ENCODE measurements at regions not wholly inside any gene's neighbourhood (a gene's known extent, or its start where the extent isn't known, plus 50 kb on each side); places are given as distances from the start of the nearest gene placed in this dataset.
"Not testable (repeated sequence)": the region's sequence is repeated elsewhere in the genome, so short reads cannot be mapped to it uniquely, and the experiment has no call there.

- H3K27me3 ChIP-seq (ENCODE audit: control insufficient read depth, insufficient read depth, low read length); CTCF ChIA-PET; H3K4me3 ChIP-seq (ENCODE audit: low read depth, low read length); POLR2A ChIA-PET; H3K27ac ChIP-seq (ENCODE audit: low read depth, low read length); DNase-seq (ENCODE audit: low read depth, low spot score); H3K9me3 ChIP-seq (ENCODE audit: control insufficient read depth, insufficient read depth, low read length): not testable (repeated sequence)
Measured at GRCh38 chr15:20637499-20637898, 95.9 kb upstream of the GOLGA6L6 start.

- H3K27ac ChIP-seq (ENCODE audit: low read depth, low read length); H3K4me3 ChIP-seq (ENCODE audit: low read depth, low read length); H3K9me3 ChIP-seq (ENCODE audit: control insufficient read depth, insufficient read depth, low read length); POLR2A ChIA-PET; DNase-seq (ENCODE audit: low read depth, low spot score); H3K27me3 ChIP-seq (ENCODE audit: control insufficient read depth, insufficient read depth, low read length); CTCF ChIA-PET: not testable (repeated sequence)
Measured at GRCh38 chr15:20629526-20629925, 87.9 kb upstream of the GOLGA6L6 start.

DNA sequence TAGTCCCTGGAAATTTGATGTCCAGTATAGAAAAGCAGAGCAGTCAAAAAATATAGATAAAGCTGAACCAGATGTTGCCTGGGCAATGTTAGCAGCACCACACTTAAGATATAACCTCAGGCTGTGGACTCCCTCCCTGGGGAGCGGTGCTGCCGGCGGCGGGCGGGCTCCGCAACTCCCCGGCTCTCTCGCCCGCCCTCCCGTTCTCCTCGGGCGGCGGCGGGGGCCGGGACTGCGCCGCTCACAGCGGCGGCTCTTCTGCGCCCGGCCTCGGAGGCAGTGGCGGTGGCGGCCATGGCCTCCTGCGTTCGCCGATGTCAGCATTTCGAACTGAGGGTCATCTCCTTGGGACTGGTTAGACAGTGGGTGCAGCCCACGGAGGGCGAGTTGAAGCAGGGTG lies 86.9 kb upstream of the GOLGA6L6 start:
- CTCF ChIA-PET; H3K27me3 ChIP-seq (ENCODE audit: control insufficient read depth, insufficient read depth, low read length); POLR2A ChIA-PET; H3K4me3 ChIP-seq (ENCODE audit: low read depth, low read length); H3K27ac ChIP-seq (ENCODE audit: low read depth, low read length); DNase-seq (ENCODE audit: low read depth, low spot score): not testable (repeated sequence)
- H3K9me3 ChIP-seq (ENCODE audit: control insufficient read depth, insufficient read depth, low read length), result peaks cover 11% of the 10 kb centered on the region; the same call in 1 of the 2 replicates

DNA sequence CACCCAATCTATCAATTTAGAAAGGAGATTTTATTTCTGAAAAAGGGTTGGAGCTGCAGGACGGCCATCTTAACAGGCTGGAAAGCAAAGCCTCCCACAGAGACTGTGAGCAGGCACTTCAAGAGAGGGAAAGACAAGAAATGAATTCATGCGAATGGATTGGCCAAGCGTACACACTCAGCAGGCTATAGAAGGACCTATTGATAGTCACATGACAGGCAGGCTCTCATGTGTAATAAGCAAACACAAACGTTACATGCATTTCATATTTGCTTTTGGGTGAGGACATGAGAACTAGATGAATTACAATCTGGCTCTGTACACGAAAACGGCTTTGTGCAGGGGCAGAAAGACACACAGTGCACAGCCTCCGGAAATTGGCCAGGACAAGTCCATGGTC lies 83.9 kb upstream of the GOLGA6L6 start:
- DNase-seq (ENCODE audit: low read depth, low spot score); CTCF ChIA-PET: not testable (repeated sequence)

DNA sequence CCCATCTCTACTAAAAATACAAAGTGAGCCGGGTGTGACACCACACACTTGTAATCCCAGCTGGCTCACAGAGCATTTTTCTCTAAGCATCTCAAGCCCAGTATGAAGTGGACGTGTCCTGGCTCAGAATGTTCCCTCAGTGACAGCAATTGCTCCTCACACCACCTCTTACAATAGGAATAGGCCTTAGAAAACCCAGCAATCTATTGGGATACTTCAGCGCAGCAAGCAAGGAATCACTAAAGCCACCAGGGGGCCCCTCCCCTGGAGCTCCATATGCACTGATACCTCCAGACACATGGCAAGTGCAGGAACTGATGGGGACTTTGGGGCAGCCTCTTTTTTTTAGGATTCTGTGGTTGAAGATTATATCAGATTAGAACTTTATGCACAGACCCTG lies 82.5 kb upstream of the GOLGA6L6 start:
- H3K9me3 ChIP-seq (ENCODE audit: control insufficient read depth, insufficient read depth, low read length); DNase-seq (ENCODE audit: low read depth, low spot score); H3K27me3 ChIP-seq (ENCODE audit: control insufficient read depth, insufficient read depth, low read length); CTCF ChIA-PET; H3K27ac ChIP-seq (ENCODE audit: low read depth, low read length); H3K4me3 ChIP-seq (ENCODE audit: low read depth, low read length); POLR2A ChIA-PET: not testable (repeated sequence)

More for the DNA sequence above, 83.9 kb upstream of the GOLGA6L6 start:
- POLR2A ChIA-PET; H3K27ac ChIP-seq (ENCODE audit: low read depth, low read length); H3K27me3 ChIP-seq (ENCODE audit: control insufficient read depth, insufficient read depth, low read length); H3K4me3 ChIP-seq (ENCODE audit: low read depth, low read length): not testable (repeated sequence)
- peaks cover 11% of the 10 kb centered on the region; the same call in 1 of the 2 replicates for H3K9me3 ChIP-seq (ENCODE audit: control insufficient read depth, insufficient read depth, low read length)

GRCh38 chr15:20622117-20622516 lies 80.5 kb upstream of the GOLGA6L6 start:
- DNase-seq (ENCODE audit: low read depth, low spot score); POLR2A ChIA-PET; H3K4me3 ChIP-seq (ENCODE audit: low read depth, low read length); CTCF ChIA-PET; H3K9me3 ChIP-seq (ENCODE audit: control insufficient read depth, insufficient read depth, low read length); H3K27ac ChIP-seq (ENCODE audit: low read depth, low read length); H3K27me3 ChIP-seq (ENCODE audit: control insufficient read depth, insufficient read depth, low read length): not testable (repeated sequence)

- H3K9me3 ChIP-seq (ENCODE audit: control insufficient read depth, insufficient read depth, low read length); CTCF ChIA-PET; POLR2A ChIA-PET; H3K4me3 ChIP-seq (ENCODE audit: low read depth, low read length); DNase-seq (ENCODE audit: low read depth, low spot score); H3K27ac ChIP-seq (ENCODE audit: low read depth, low read length); H3K27me3 ChIP-seq (ENCODE audit: control insufficient read depth, insufficient read depth, low read length): not testable (repeated sequence)
Measured at GRCh38 chr15:20614549-20614948, 72.9 kb upstream of the GOLGA6L6 start.

- POLR2A ChIA-PET; H3K9me3 ChIP-seq (ENCODE audit: control insufficient read depth, insufficient read depth, low read length); H3K27ac ChIP-seq (ENCODE audit: low read depth, low read length); H3K27me3 ChIP-seq (ENCODE audit: control insufficient read depth, insufficient read depth, low read length); H3K4me3 ChIP-seq (ENCODE audit: low read depth, low read length); CTCF ChIA-PET; DNase-seq (ENCODE audit: low read depth, low spot score): not testable (repeated sequence)
Measured at GRCh38 chr15:20612796-20613195, 71.2 kb upstream of the GOLGA6L6 start.

- H3K4me3 ChIP-seq (ENCODE audit: low read depth, low read length); H3K27me3 ChIP-seq (ENCODE audit: control insufficient read depth, insufficient read depth, low read length); POLR2A ChIA-PET; DNase-seq (ENCODE audit: low read depth, low spot score); H3K27ac ChIP-seq (ENCODE audit: low read depth, low read length); CTCF ChIA-PET; H3K9me3 ChIP-seq (ENCODE audit: control insufficient read depth, insufficient read depth, low read length): not testable (repeated sequence)
Measured at GRCh38 chr15:20612356-20612755, 70.8 kb upstream of the GOLGA6L6 start.

GRCh38 chr15:20611667-20612290 lies 70.2 kb upstream of the GOLGA6L6 start:
- H3K27me3 ChIP-seq (ENCODE audit: control insufficient read depth, insufficient read depth, low read length); H3K9me3 ChIP-seq (ENCODE audit: control insufficient read depth, insufficient read depth, low read length); H3K4me3 ChIP-seq (ENCODE audit: low read depth, low read length); DNase-seq (ENCODE audit: low read depth, low spot score); POLR2A ChIA-PET; CTCF ChIA-PET; H3K27ac ChIP-seq (ENCODE audit: low read depth, low read length): not testable (repeated sequence)

GRCh38 chr15:20608179-20608578 lies 66.6 kb upstream of the GOLGA6L6 start:
- POLR2A ChIA-PET, result not testable (repeated sequence)

DNA sequence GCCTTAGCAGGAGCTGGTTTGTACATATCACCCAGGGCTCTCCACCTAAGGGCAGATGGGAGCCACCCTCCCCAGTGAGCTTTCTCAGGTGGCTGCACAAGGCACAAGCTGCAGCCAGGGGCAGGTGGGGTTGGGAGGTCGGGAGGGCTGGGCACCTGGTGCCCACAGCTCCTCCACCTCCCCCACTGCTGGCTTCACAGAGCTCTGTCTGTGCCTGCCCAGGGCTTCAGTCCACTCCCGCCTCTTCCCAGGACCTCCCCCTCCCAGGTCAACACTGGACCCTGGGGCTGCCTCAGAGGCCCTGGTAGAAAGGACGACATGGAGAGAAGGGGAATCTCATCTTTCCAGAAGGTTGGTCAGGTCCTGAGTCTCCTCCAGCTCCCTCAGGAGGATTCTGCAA lies 55.6 kb upstream of the GOLGA6L6 start:
- POLR2A ChIA-PET; CTCF ChIA-PET; H3K9me3 ChIP-seq (ENCODE audit: control insufficient read depth, insufficient read depth, low read length); H3K27ac ChIP-seq (ENCODE audit: low read depth, low read length); H3K27me3 ChIP-seq (ENCODE audit: control insufficient read depth, insufficient read depth, low read length); DNase-seq (ENCODE audit: low read depth, low spot score); H3K4me3 ChIP-seq (ENCODE audit: low read depth, low read length): not testable (repeated sequence)

More at GRCh38 chr15:20608179-20608578, 66.6 kb upstream of the GOLGA6L6 start:
- H3K27ac ChIP-seq (ENCODE audit: low read depth, low read length); H3K27me3 ChIP-seq (ENCODE audit: control insufficient read depth, insufficient read depth, low read length); DNase-seq (ENCODE audit: low read depth, low spot score); H3K4me3 ChIP-seq (ENCODE audit: low read depth, low read length); H3K9me3 ChIP-seq (ENCODE audit: control insufficient read depth, insufficient read depth, low read length); CTCF ChIA-PET: not testable (repeated sequence)

DNA sequence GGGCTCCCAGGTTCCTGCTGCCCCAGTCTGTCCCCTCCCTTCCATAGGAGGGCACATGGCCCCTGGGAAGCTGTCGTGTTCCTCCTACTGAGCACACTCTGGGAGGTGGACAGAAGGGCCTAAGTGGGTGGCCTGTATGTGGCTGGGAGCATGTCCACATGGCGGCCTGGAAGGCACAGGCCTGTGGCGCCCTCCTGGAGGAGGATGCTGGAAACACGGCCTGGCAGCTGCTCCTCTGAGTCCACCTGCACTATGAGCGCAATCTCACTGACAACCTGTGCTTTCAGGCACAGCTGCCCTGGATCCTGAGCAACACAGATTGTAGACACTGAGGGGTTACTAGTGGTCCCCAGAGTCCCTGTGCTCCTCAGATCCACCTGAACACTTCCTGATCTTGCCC lies 52.6 kb upstream of the GOLGA6L6 start:
- H3K27ac ChIP-seq (ENCODE audit: low read depth, low read length); DNase-seq (ENCODE audit: low read depth, low spot score); POLR2A ChIA-PET; CTCF ChIA-PET; H3K27me3 ChIP-seq (ENCODE audit: control insufficient read depth, insufficient read depth, low read length); H3K4me3 ChIP-seq (ENCODE audit: low read depth, low read length); H3K9me3 ChIP-seq (ENCODE audit: control insufficient read depth, insufficient read depth, low read length): not testable (repeated sequence)
